GM12878 (cell line): ENCODE measurements at regions not wholly inside any gene's neighbourhood (a gene's known extent, or its start where the extent isn't known, plus 50 kb on each side); places are given as distances from the start of the nearest gene placed in this dataset.

Experiments used
- ATAC-seq: fragments of 200-7000 bp; cut with Tn5 transposase; 3 replicates; pipeline ENCODE4 v1.9.1; 2020; ENCODE audit warnings: mild to moderate bottlenecking, moderate library complexity
- BruUV-seq: library from RNA; stranded (reverse); fragments of 400-500 nt; replicated peaks from 2 replicates; lab custom pipeline; 2021; lab: Mats Ljungman, UMichigan
- CTCF ChIA-PET: fragments of 300-600 bp; sonication (Branson Sonifier 250); formaldehyde crosslinking; extraction: SDS; loops from one replicate; lab custom pipeline; 2021; ENCODE audit warnings: inconsistent platforms; lab: Yijun Ruan, JAX
- POLR2A ChIA-PET: fragments of 350-600 bp; formaldehyde crosslinking; extraction: SDS; loops from one replicate; lab custom pipeline; 2021; ENCODE audit warnings: inconsistent platforms; lab: Charles Lee
- RAD21 ChIA-PET: fragments of 300-600 bp; sonication (Branson Sonifier 250); formaldehyde crosslinking; loops from one replicate; lab custom pipeline; 2023; ENCODE audit warnings: antibody characterized with exemption; ENCODE audit not compliant: unreplicated experiment; lab: Charles Lee
- SMC1A ChIA-PET: fragments of 300-600 bp; sonication (Branson Sonifier 250); formaldehyde crosslinking; loops from one replicate; lab custom pipeline; 2023; ENCODE audit not compliant: unreplicated experiment, uncharacterized antibody; lab: Charles Lee
- DNase-seq: peaks from one replicate; pipeline ENCODE4 v3.0.0-alpha.2; 2011; ENCODE audit warnings: low read depth, low spot score
- FAIRE-seq: peaks from 3 replicates; lab custom pipeline; 2011; peaks lifted over from hg19 to GRCh38; lab: Jason Lieb, UNC
- H2AFZ ChIP-seq: 2 replicates; pipeline ENCODE4 v1.6.0; 2011; ENCODE audit warnings: low read depth, low read length, control low read depth; ENCODE audit not compliant: control insufficient read depth
- H3K27ac ChIP-seq: 2 replicates; pipeline ENCODE4 v1.5.1; 2011; ENCODE audit warnings: control low read depth; ENCODE audit not compliant: control insufficient read depth, insufficient read depth
- H3K27me3 ChIP-seq, 2 experiments: replicated peaks in 1 of 2; 2 replicates each; pipeline versions ENCODE4 v1.6.0 to v1.6.1; 2011; ENCODE audit warnings: low read length in 1 of 2; ENCODE audit not compliant: control insufficient read depth in 2 of 2, insufficient read depth in 2 of 2
- H3K36me3 ChIP-seq, 2 experiments: 2 replicates each; pipeline ENCODE4 v1.5.1; 2011; ENCODE audit warnings: low read length in 1 of 2; ENCODE audit not compliant: control insufficient read depth in 2 of 2, insufficient read depth in 2 of 2
- H3K4me1 ChIP-seq: 2 replicates; pipeline ENCODE4 v1.6.1; 2011; ENCODE audit warnings: mild to moderate bottlenecking, low read length, moderate library complexity, mixed read lengths; ENCODE audit not compliant: control insufficient read depth, insufficient read depth
- H3K4me2 ChIP-seq: 2 replicates; pipeline ENCODE4 v1.6.0; 2011; ENCODE audit warnings: control low read depth; ENCODE audit not compliant: control insufficient read depth, insufficient read depth
- H3K4me3 ChIP-seq: fragments of 200-600 bp; sonication (generic); 2 replicates; pipeline ENCODE4 v1.5.1; 2016
- H3K79me2 ChIP-seq: 2 replicates; pipeline ENCODE4 v1.6.0; 2011; ENCODE audit warnings: low read length; ENCODE audit not compliant: control insufficient read depth, insufficient read depth
- H3K9ac ChIP-seq: 2 replicates; pipeline ENCODE4 v1.8.0; 2011; ENCODE audit warnings: low read length, control low read depth, mixed read lengths; ENCODE audit not compliant: control insufficient read depth, insufficient read depth
- H3K9me3 ChIP-seq: replicated peaks from 3 replicates; pipeline ENCODE4 v1.5.1; 2011; ENCODE audit warnings: mild to moderate bottlenecking, low read length; ENCODE audit not compliant: control insufficient read depth, insufficient read depth
- H4K20me1 ChIP-seq: 2 replicates; pipeline ENCODE4 v1.6.0; 2011; ENCODE audit not compliant: control insufficient read depth, insufficient read depth
- CBX5 ChIP-seq: sonication (generic); IDR thresholded peaks from 2 replicates; pipeline ENCODE4 v1.6.1; 2016; ENCODE audit warnings: low read depth, moderate library complexity, mild to moderate bottlenecking, inconsistent platforms
- CHD2 ChIP-seq: IDR thresholded peaks from 2 replicates; pipeline ENCODE4 v1.6.1; 2011; ENCODE audit warnings: low read depth, low read length, improper control_type of control experiment, borderline replicate concordance
- FOXM1 ChIP-seq: IDR thresholded peaks from 2 replicates; pipeline ENCODE4 v1.6.1; 2012; ENCODE audit warnings: low read depth, mild to moderate bottlenecking, inconsistent platforms, low read length, moderate library complexity
- IRF5 ChIP-seq: fragments of 450-650 bp; IDR thresholded peaks from 2 replicates; pipeline ENCODE4 v1.6.1; 2017; ENCODE audit warnings: borderline replicate concordance
- MLLT1 ChIP-seq: fragments of 450-650 bp; IDR thresholded peaks from 2 replicates; pipeline ENCODE4 v1.6.1; 2016; ENCODE audit warnings: mild to moderate bottlenecking
- NFYB ChIP-seq: IDR thresholded peaks from 2 replicates; pipeline ENCODE4 v1.6.1; 2011; ENCODE audit warnings: low read depth, mild to moderate bottlenecking, low read length, improper control_type of control experiment, moderate library complexity; ENCODE audit not compliant: insufficient read depth
- POLR2A ChIP-seq: IDR thresholded peaks from 2 replicates; pipeline ENCODE4 v1.6.1; 2011; ENCODE audit warnings: low read depth, mild to moderate bottlenecking, low read length
- RELA ChIP-seq: fragments of 450-650 bp; IDR thresholded peaks from 2 replicates; pipeline ENCODE4 v1.8.0; 2014; ENCODE audit warnings: borderline replicate concordance; ENCODE audit not compliant: partially characterized antibody
- SKIL ChIP-seq: fragments of 450-650 bp; IDR thresholded peaks from 2 replicates; pipeline ENCODE4 v1.6.1; 2017; ENCODE audit warnings: mild to moderate bottlenecking, low read depth, inconsistent platforms; ENCODE audit not compliant: poor library complexity, severe bottlenecking
- SRF ChIP-seq, 2 experiments: IDR thresholded peaks; 2 replicates each; pipeline ENCODE4 v1.6.1; 2011; ENCODE audit warnings: low read depth in 2 of 2, low read length in 2 of 2, mild to moderate bottlenecking in 1 of 2, moderate library complexity in 1 of 2
- WRNIP1 ChIP-seq: IDR thresholded peaks from 2 replicates; pipeline ENCODE4 v1.6.1; 2011; ENCODE audit warnings: low read depth, low read length, improper control_type of control experiment, borderline replicate concordance
- WGBS: methylation state at CpG from one replicate; pipeline ENCODE4 v1.1.6; 2016; ENCODE audit warnings: low lambda C conversion rate; ENCODE audit not compliant: insufficient replicate concordance, insufficient coverage; ENCODE audit errors: missing lambda C conversion rate; 5-methylcytosine and 5-hydroxymethylcytosine counted together
- in situ Hi-C: fragments of 300-500 bp; cut with MboI; formaldehyde crosslinking; loops from 9 replicates; pipeline ENCODE4 v1.14.3; 2018; ENCODE audit warnings: mixed read lengths
- intact Hi-C: fragments of 100-400 bp; cut with micrococcal nuclease; formaldehyde crosslinking; loops from one replicate; pipeline ENCODE4 v1.14.2; 2022; ENCODE audit not compliant: unreplicated experiment

- TF ChIP-seq IRF5 (no peak), POLR2A (no peak), NFYB (no peak), SKIL (no peak), CHD2 (no peak), MLLT1 (no peak)
These were observed 211.6 kb upstream of the POU3F1 start (continued) for GRCh38 chr1:38258085-38258627.

- Histone ChIP-seq H3K36me3 (no peaks in the 10 kb centered on the region), H2AFZ (no peak overlapping the region), H3K27ac (no peak overlapping the region), H3K9ac (no peak overlapping the region), H3K9me3 (no peaks in the 10 kb centered on the region; the same call in 2 of the 3 replicates), H3K4me2 (no peak overlapping the region), H3K79me2 (no peaks in the 10 kb centered on the region), H4K20me1 (no peaks in the 10 kb centered on the region), H3K4me1 (no peaks in the 10 kb centered on the region), H3K4me3 (no peak overlapping the region), H3K27me3 (no peaks in the 10 kb centered on the region; a peak in 1 of 4 replicates)
- DNase-seq (no peak), ATAC-seq (no peak), FAIRE-seq (no peak)
- intact Hi-C loops, result no loop called here
- RAD21 ChIA-PET, result no interaction called here
- POLR2A ChIA-PET, result no interaction called here
- SMC1A ChIA-PET, result no interaction called here
- 22% methylated on average over 6 of the region's 6 CpGs for WGBS
- BruUV-seq, result no TSS peak
- in situ Hi-C loops, result no loop called here
- CTCF ChIA-PET, result no interaction called here
- TF ChIP-seq CBX5 (no peak), RELA (no peak), NFYB (no peak), SRF (IDR thresholded peaks at IDR 0.05; ENCODE audit: low read depth in 2 of 2, low read length in 2 of 2) (no peak), FOXM1 (no peak), WRNIP1 (no peak)
These were observed 210.8 kb upstream of the POU3F1 start for GRCh38 chr1:38257374-38257773.
